Skeletal muscle cell (primary cell): ENCODE measurements at regions not wholly inside any gene's neighbourhood (a gene's known extent, or its start where the extent isn't known, plus 50 kb on each side); places are given as distances from the start of the nearest gene placed in this dataset.
"Not testable (repeated sequence)": the region's sequence is repeated elsewhere in the genome, so short reads cannot be mapped to it uniquely, and the experiment has no call there.

Experiments
- DNase-seq: peaks from one replicate; pipeline ENCODE4 v3.0.0-alpha.2; 2010; ENCODE audit warnings: low read depth
- H3K4me3 ChIP-seq: 2 replicates; pipeline ENCODE4 v1.5.1; 2011; ENCODE audit warnings: low read depth, mild to moderate bottlenecking, control low read depth, low read length, moderate library complexity

DNA sequence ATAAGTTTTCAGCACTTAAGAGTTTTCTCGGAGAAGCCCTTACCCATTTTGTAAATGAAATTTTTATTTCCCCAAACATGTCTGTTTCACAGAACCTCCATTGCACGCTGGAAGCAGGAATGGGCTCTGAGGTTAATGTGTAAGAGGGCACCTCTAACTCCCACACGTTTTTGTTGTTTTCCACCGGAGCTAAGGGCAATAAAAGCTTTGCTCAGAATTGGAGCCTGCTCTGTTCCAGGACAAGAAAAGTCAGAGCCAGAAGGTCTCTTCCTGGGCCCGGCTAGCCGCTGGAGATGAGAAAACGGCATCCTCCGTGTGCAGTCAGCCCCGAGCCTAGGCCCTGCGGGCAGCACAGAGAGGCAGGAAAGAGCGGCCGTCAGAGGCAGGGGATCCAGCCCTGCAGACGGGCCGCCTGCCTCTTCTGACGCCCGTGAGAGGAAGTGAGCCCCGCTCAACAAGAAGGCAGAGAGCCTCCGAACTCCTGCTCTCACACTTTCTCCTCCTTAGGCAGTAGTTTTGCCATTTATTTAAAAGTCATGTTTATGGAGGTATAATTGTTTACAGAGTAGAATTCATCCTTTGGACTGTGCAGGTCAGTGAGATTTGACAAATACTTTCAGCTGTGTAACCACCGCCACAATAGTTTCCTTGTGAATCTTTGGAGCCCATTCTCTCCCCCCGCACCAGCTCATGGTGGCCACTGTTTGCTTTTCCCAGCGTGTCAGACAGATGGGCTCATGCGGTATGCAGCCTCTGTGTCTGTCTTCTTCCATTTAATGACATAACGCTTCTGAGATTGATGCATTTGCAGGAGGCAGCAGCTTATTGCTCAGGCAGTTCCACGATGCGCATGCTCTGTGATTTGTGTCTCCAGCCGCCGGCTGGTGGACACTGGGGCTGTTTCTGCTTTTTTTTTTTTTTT, 117.3 kb downstream of the GALR1 start:
- DNase-seq: no peak
- no peak overlapping the region for H3K4me3 ChIP-seq

DNA sequence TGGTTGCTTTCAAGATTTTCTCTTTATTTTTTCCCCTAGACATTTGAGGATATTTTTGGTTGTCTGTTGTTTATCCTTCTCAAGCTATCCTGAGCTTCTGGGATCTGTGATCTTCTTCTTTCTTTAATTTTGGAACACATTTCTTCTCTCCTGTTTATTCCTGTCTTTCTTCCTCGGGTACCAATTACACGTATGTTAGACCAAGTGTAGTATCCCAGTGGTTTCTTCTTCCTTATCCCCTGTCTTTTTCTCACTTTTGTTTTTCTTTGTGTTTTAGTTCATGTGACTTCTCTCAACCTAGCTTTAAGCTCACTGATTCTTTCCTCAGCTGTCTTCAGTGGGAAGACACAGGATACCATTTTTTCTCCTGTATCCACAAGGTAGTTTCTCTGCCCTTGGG, 120.0 kb downstream of the GALR1 start:
- no peak for DNase-seq
- H3K4me3 ChIP-seq: no peak overlapping the region

- H3K4me3 ChIP-seq: no peak overlapping the region
- no peak for DNase-seq
Measured at GRCh38 chr18:77373730-77374445, 124.2 kb downstream of the GALR1 start.

DNA sequence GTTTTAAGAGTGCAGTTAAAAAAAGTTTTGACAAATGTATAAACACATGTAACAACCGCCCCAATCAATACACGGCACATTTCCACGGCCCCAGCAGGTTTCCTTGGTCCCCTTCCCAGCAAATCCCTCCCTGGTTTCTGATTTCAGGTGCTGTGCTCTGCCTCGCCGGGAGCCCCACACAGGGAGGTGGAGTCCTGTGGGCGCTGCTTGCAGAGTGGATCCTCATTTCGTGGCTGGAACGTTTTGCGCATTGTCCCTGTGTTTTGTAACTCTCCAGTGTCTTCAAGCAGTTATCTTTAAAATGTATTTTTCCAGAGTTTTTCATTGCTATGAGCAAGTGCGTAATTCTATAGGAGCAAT, 124.8 kb downstream of the GALR1 start:
- H3K4me3 ChIP-seq: no peak overlapping the region
- DNase-seq: no peak

DNA sequence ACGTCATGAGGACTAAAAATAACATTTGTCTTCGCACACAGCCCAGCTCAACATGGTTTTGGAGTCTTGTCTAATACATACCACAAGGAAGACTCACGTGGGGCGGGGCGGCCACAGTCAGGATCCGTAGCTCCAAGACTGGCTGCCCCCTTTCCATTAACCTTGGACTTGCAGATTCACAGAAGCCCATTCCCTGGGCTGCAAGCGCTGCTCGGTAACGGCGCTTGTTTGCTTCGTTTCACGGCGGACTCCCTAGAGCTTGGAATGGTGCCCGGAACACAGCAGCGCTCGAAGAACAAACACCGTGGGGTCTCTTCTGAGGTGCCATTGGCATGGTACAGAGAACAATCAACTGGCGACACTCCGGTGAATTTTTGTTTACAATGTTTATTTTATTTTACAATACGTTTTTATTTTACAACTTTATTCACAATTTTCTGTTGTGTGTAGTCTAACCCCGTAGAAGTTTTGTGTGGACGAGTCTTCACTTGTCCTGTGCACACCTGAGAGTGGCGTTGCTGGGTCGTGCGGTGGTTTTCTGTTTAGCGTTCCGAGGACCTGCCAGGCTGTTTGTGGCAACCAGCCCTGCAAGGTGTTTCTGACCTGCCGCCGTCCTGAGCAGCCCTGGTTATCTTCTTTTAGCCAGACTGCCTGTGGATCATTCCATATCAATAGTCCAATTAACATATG, 126.5 kb downstream of the GALR1 start:
- no peak for DNase-seq
- H3K4me3 ChIP-seq: no peak overlapping the region

DNA sequence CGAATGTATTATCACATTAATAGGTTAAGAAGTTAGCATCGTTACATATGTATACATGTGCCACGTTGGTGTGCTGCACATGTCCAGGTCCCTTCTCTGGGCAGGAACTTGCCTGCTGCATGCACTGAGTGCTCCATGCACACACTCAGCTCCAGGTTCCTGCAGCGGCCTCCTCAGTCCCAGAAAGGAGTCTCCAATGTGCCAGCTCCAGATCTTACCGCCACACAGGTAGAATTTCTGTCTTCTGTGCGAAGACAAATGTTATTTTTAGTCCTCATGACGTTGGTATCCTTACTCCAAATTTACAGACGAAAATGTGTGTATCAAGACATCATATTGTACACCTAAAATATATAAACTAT, 127.1 kb downstream of the GALR1 start:
- H3K4me3 ChIP-seq: no peak overlapping the region
- DNase-seq: no peak

- H3K4me3 ChIP-seq: no peak overlapping the region
- DNase-seq: no peak
Measured at GRCh38 chr18:77377813-77378212, 128.2 kb downstream of the GALR1 start.

DNA sequence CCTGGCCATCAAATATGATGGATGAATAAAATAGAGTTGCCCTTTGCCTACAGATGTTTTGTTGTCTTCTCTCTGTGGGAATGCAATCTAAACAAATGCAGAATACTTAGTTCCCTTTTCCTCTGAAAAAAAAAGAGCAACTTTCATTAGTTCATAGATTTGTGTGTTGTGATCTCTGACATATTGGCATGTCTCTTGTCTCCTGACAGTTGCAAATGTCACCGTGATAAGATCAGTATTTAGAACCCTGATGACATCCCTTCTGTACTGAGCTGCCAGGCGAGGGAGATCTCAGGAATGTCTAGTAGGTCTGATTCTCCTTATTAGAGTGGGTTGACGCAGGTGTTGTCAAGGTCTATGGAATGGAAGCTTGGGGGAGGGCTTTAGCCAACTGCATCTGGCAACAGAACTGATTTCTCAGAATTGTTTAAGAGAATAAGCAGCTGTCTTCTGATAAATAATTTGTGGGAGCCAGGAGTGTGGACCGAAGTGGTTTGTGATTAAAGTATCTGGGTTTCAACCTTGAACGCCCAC, 130.4 kb downstream of the GALR1 start:
- DNase-seq: no peak
- H3K4me3 ChIP-seq: no peak overlapping the region

- no peak for DNase-seq
- no peak overlapping the region for H3K4me3 ChIP-seq
Measured at GRCh38 chr18:77380695-77381094, 131.0 kb downstream of the GALR1 start.

DNA sequence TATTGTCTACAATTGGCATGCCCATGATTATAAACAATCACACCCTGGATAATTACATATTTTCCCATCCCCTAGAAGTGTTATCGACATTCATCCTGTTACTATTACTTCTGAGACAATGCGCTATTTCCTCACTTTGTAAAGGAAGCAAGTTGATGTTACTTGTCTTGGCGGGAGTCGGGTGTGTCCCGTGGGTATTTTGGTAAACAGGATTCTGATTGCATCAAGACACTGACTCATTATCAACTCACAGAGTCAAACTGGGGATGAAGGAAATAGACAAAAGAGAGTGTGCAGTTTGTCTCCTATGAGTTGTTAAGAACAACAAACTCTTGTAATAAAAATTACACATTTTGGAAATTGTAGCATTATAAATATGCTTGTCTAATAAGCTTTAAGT, 142.7 kb downstream of the GALR1 start:
- no peak for DNase-seq
- no peak overlapping the region for H3K4me3 ChIP-seq

DNA sequence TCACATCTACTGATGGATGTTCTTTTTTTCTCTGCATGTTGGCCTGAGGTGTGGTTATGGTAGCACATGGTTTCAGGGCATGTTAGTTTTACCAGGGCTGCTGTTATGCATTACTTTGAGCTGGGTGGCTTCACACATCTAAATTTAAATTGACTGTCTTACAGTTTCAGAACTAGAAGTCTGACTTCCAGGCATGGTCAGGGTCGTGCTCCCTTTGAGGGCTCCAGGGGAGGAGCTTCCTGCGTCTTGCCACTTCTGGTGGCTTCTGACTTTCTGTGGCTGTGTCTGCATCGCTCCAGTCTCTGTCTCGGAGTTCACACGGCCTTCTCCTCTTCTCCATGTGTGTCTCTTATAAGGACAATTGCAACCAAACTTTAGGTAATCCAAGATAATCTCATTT, 143.9 kb downstream of the GALR1 start:
- no peak for DNase-seq
- no peak overlapping the region for H3K4me3 ChIP-seq

- no peak for DNase-seq
- no peak overlapping the region for H3K4me3 ChIP-seq
Measured at GRCh38 chr18:77395953-77396352, 146.3 kb downstream of the GALR1 start.

DNA sequence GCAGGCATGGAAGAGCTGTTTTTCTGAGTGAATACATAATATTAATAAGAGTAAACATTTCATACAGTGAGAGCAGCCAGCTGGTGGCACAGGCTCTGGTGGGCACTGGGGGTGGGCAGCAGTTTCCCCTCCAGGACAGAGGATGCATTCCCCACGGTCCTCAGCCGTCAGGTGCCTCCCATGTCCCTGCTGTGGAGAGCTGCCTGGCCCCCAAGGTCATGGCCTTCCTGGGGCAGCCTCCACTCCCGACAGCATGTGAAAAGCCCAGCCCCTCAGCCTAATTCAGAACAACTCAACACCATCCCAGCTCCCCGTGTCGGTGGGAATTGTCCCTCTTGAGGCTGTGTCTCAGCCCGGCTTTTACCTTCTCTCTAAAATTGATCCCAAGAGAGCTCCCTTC, 147.4 kb downstream of the GALR1 start:
- H3K4me3 ChIP-seq: no peak overlapping the region
- DNase-seq: no peak

GRCh38 chr18:77397617-77398016, 148.0 kb downstream of the GALR1 start:
- no peak overlapping the region for H3K4me3 ChIP-seq
- DNase-seq: no peak

DNA sequence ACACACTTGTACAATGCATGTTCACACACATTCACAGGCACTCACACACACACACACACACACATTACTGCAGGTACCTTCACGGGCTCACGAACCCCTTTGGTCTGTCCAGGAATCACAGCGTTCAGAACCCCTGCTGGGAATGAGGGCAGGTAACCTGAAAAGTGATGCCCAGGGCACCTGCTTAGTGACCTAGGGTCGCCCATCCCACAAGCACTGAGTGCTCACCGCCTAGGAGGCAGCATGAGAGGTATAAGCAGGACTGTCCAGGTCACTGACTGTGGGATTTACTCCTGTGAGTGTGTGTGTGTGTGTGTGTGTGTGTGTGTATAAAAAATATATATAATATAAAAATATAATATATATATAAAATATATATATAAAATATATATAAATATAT, 150.9 kb downstream of the GALR1 start:
- H3K4me3 ChIP-seq: no peak overlapping the region
- no peak for DNase-seq

- DNase-seq: no peak
- no peak overlapping the region for H3K4me3 ChIP-seq
Measured at GRCh38 chr18:77401173-77401572, 151.5 kb downstream of the GALR1 start.

DNA sequence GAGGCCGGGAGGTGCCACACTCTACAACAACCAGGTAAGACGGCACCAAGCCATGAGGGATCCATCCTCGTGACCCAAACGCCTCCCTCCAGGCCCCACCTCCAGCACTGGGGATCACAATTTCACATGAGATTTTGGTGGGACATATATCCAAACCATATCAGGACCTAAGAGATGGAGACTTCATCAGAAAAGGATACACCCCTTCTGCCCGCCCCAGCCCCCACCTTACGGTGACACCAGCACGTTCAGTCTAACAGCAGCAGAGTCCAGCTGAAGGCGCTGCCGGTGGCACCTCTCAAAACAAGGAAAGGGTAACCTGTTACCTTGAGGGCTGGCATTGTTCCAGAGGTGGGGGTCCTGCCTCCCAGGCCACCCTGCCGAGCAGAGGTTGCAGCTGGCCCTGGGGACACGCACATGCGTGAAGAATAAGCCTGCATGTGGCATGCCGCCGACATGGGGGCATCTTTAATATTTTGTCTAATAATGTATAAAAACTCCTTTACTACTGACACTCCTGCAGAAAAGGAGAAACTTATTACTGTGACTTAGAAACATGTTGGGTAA, 154.4 kb downstream of the GALR1 start:
- no peak for DNase-seq
- H3K4me3 ChIP-seq: no peak overlapping the region

DNA sequence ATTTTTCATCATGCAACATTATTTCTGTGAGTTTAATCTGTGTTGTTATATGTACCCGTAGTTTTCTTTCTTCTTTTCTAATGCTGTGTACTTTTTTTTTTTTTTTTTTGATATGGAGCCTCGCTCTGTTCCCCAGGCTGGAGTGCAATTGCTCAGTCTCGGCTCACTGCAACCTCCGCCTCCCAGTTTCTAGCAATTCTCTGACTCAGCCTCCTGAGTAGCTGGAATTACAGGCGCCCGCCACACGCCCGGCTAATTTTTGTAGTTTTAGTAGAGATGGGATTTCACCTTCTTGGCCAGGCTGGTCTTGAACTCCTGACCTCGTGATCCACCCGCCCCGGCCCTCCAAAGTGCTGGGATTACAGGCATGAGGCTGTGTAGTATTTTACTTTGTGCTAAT, 155.4 kb downstream of the GALR1 start:
- DNase-seq: no peak
- H3K4me3 ChIP-seq: no peak overlapping the region

- H3K4me3 ChIP-seq: no peak overlapping the region
- no peak for DNase-seq
Measured at GRCh38 chr18:77407733-77408132, 158.1 kb downstream of the GALR1 start.

DNA sequence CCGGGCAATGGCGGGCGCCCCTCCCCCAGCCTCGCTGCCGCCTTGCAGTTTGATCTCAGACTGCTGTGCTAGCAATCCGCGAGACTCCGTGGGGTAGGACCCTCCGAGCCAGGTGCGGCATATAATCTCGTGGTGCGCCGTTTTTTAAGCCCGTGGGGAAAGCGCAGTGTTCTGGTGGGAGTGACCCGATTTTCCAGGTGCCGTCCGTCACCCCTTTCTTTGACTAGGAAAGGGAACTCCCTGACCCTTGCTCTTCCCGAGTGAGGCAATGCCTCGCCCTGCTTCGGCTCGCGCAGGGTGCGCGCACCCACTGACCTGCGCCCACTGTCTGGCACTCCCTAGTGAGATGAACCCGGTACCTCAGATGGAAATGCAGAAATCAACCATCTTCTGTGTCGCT, 171.9 kb downstream of the GALR1 start:
- not testable (repeated sequence) for DNase-seq, H3K4me3 ChIP-seq
